SK-N-SH (cell line): ENCODE measurements at regions not wholly inside any gene's neighbourhood (a gene's known extent, or its start where the extent isn't known, plus 50 kb on each side); places are given as distances from the start of the nearest gene placed in this dataset.

Source experiments
- CTCF ChIA-PET: fragments of 300-600, 350-600 bp; formaldehyde crosslinking; extraction: SDS; loops from one replicate; lab custom pipeline; 2021; lab: Yijun Ruan, JAX
- POLR2A ChIA-PET: fragments of 350-600 bp; sonication (Branson Sonifier 250); formaldehyde crosslinking; extraction: SDS; loops from one replicate; lab custom pipeline; 2020; ENCODE audit warnings: antibody characterized with exemption, inconsistent platforms; lab: Yijun Ruan, JAX
- DNase-seq: peaks from one replicate; pipeline ENCODE4 v3.0.0; 2012
- H2AFZ ChIP-seq: fragments of 200-600 bp; sonication (generic); 2 replicates; pipeline ENCODE4 v1.8.1; 2016; ENCODE audit warnings: antibody characterized with exemption, mild to moderate bottlenecking, low read depth
- H3F3A ChIP-seq: fragments of 200-600 bp; sonication (generic); replicated peaks from 2 replicates; pipeline ENCODE3; 2016; ENCODE audit warnings: antibody characterized with exemption, mild to moderate bottlenecking; ENCODE audit not compliant: insufficient read depth
- H3K27ac ChIP-seq, 2 experiments: fragments of 200-500 bp in 1 of 2; fragments of 200-600 bp in 1 of 2; sonication (Bioruptor generic) in 1 of 2; sonication (generic), shearing (Covaris generic) in 1 of 2; 2 replicates each; pipeline versions ENCODE4 v1.5.1 to v1.6.1; 2014 to 2016; ENCODE audit warnings: low read depth in 2 of 2, inconsistent platforms in 1 of 2, low read length in 1 of 2, mild to moderate bottlenecking in 1 of 2, mixed read lengths in 1 of 2
- H3K27me3 ChIP-seq: fragments of 200-600 bp; sonication (generic), shearing (Covaris generic); 2 replicates; pipeline ENCODE4 v1.6.1; 2016; ENCODE audit warnings: mixed run types; ENCODE audit not compliant: insufficient read depth
- H3K36me3 ChIP-seq, 2 experiments: fragments of 200-500 bp in 1 of 2; fragments of 200-600 bp in 1 of 2; sonication (Bioruptor generic) in 1 of 2; sonication (generic) in 1 of 2; replicated peaks in 1 of 2; 2 replicates each; pipeline versions ENCODE3 to v1.5.1; 2014 to 2016; ENCODE audit warnings: low read length in 1 of 2, mild to moderate bottlenecking in 1 of 2; ENCODE audit not compliant: insufficient read depth in 2 of 2, control insufficient read depth in 1 of 2
- H3K4me1 ChIP-seq, 2 experiments: fragments of 200-500 bp in 1 of 2; fragments of 200-600 bp in 1 of 2; sonication (Bioruptor generic) in 1 of 2; sonication (generic), shearing (Covaris generic) in 1 of 2; 2 replicates each; pipeline versions ENCODE4 v1.5.1 to v1.6.1; 2014 to 2016; ENCODE audit warnings: low read depth in 1 of 2, low read length in 1 of 2, mixed run types in 1 of 2; ENCODE audit not compliant: insufficient read depth in 2 of 2, control insufficient read depth in 1 of 2
- H3K4me2 ChIP-seq: fragments of 200-600 bp; sonication (generic), shearing (Covaris generic); 2 replicates; pipeline ENCODE4 v1.6.1; 2017; ENCODE audit warnings: mixed run types
- H3K4me3 ChIP-seq, 2 experiments: fragments of 200-500 bp in 1 of 2; fragments of 200-600 bp in 1 of 2; sonication (Bioruptor generic) in 1 of 2; sonication (generic), shearing (Covaris generic) in 1 of 2; 2 replicates each; pipeline versions ENCODE4 v1.5.1 to v1.8.1; 2014 to 2016; ENCODE audit warnings: low read depth in 2 of 2, inconsistent platforms in 1 of 2, low read length in 1 of 2, mild to moderate bottlenecking in 1 of 2, mixed read lengths in 1 of 2, moderate library complexity in 1 of 2
- H3K79me2 ChIP-seq: fragments of 200-600 bp; sonication (generic); 2 replicates; pipeline ENCODE4 v1.8.1; 2017; ENCODE audit warnings: mild to moderate bottlenecking; ENCODE audit not compliant: insufficient read depth
- H3K9ac ChIP-seq: fragments of 200-600 bp; sonication (generic); 2 replicates; pipeline ENCODE4 v1.6.1; 2017; ENCODE audit warnings: mixed run types
- H3K9me2 ChIP-seq: fragments of 200-600 bp; sonication (generic); 2 replicates; pipeline ENCODE4 v1.6.1; 2017; ENCODE audit warnings: mixed run types
- H3K9me3 ChIP-seq: fragments of 200-600 bp; sonication (generic); 2 replicates; pipeline ENCODE4 v1.6.1; 2017; ENCODE audit warnings: mixed run types, mild to moderate bottlenecking, moderate library complexity
- H4K20me1 ChIP-seq: fragments of 200-600 bp; sonication (generic); 2 replicates; pipeline ENCODE4 v1.6.1; 2017; ENCODE audit warnings: mild to moderate bottlenecking, mixed run types; ENCODE audit not compliant: insufficient read depth
- EP300 ChIP-seq, 2 experiments: IDR thresholded peaks; 2 replicates each; pipeline versions ENCODE4 v1.4.0 to v1.6.1; 2012; ENCODE audit warnings: borderline replicate concordance in 1 of 2, low read depth in 1 of 2, low read length in 1 of 2
- EZH2phosphoT487 ChIP-seq: fragments of 200-600 bp; sonication (generic); IDR thresholded peaks from 2 replicates; pipeline ENCODE4 v1.6.1; 2017; ENCODE audit warnings: low read depth, mixed run types, mild to moderate bottlenecking, antibody characterized with exemption, moderate library complexity, borderline replicate concordance
- FOSL2 ChIP-seq: IDR thresholded peaks from 2 replicates; pipeline ENCODE4 v1.4.0; 2012; ENCODE audit warnings: low read depth, mild to moderate bottlenecking, moderate library complexity, borderline replicate concordance
- MAX ChIP-seq: IDR thresholded peaks from 2 replicates; pipeline ENCODE4 v1.4.0; 2012; ENCODE audit warnings: low read depth
- NFIC ChIP-seq: IDR thresholded peaks from 2 replicates; pipeline ENCODE4 v1.4.0; 2012; ENCODE audit warnings: borderline replicate concordance
- POLR2AphosphoS5 ChIP-seq: IDR thresholded peaks from 2 replicates; pipeline ENCODE4 v1.6.1; 2012; ENCODE audit warnings: low read depth, low read length
- RAD21 ChIP-seq: IDR thresholded peaks from 2 replicates; pipeline ENCODE4 v1.6.1; 2012; ENCODE audit warnings: mild to moderate bottlenecking, low read length
- RXRA ChIP-seq: IDR thresholded peaks from 2 replicates; pipeline ENCODE4 v1.4.0; 2012; ENCODE audit warnings: low read depth, mild to moderate bottlenecking, borderline replicate concordance
- YY1 ChIP-seq: IDR thresholded peaks from 2 replicates; pipeline ENCODE4 v1.4.0; 2012; ENCODE audit warnings: low read depth, mild to moderate bottlenecking
- WGBS: methylation state at CpG from one replicate; pipeline ENCODE4 v1.1.6; 2017; ENCODE audit warnings: low lambda C conversion rate; 5-methylcytosine and 5-hydroxymethylcytosine counted together
- TF ChIP-seq, protein P1 (sequence below): fragments of 150-350 bp; IDR thresholded peaks from 2 replicates; pipeline ENCODE4 v1.6.1; 2016; ENCODE audit warnings: mild to moderate bottlenecking, low read depth, low read length
- TF ChIP-seq, protein P2 (sequence below): IDR thresholded peaks from 2 replicates; pipeline ENCODE4; 2012
- TF ChIP-seq, protein P3 (sequence below): IDR thresholded peaks from 2 replicates; pipeline ENCODE4 v1.6.1; 2012; ENCODE audit warnings: mild to moderate bottlenecking, low read depth, low read length, moderate library complexity

DNA sequence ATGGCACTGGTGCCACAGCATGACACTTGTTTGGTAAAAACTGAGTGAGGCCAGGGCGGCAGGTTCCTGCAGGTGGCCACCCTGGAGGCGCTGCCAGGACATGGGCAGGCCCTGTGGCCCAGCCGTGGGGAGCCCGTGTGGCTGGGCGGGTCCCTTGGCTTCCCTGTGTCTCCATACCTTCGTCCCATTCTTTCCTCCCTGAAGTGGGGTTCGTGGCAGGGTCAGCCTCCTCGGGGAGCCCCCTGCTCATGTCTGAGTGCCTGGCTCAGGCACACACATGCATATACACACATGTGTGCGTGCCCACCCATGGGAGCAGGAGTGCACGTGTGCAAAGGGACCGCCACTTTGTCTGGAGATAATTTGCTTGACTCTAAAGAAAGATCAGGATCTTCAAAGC lies 86.5 kb upstream of the HDAC4 start:
- DNase-seq: no peak
- TF ChIP-seq EZH2phosphoT487 (no peak), RXRA (no peak), FOSL2 (no peak)
- TF ChIP-seq, protein P1, sequence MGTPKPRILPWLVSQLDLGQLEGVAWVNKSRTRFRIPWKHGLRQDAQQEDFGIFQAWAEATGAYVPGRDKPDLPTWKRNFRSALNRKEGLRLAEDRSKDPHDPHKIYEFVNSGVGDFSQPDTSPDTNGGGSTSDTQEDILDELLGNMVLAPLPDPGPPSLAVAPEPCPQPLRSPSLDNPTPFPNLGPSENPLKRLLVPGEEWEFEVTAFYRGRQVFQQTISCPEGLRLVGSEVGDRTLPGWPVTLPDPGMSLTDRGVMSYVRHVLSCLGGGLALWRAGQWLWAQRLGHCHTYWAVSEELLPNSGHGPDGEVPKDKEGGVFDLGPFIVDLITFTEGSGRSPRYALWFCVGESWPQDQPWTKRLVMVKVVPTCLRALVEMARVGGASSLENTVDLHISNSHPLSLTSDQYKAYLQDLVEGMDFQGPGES: no peak
- ChIA-PET CTCF (no interaction called here), POLR2A (no interaction called here)
- H3K9ac ChIP-seq: no peak overlapping the region
- no peaks in the 10 kb centered on the region for H4K20me1 ChIP-seq
- H3K9me2 ChIP-seq: no peaks in the 10 kb centered on the region
- 57% methylated on average over 1 of the region's 11 CpGs for WGBS
- H3K4me2 ChIP-seq: no peak overlapping the region
- no peaks in the 10 kb centered on the region for H3K27me3 ChIP-seq
- no peaks in the 10 kb centered on the region for H3F3A ChIP-seq
- H3K36me3 ChIP-seq: no peaks in the 10 kb centered on the region
- no peaks in the 10 kb centered on the region for H3K9me3 ChIP-seq
- H3K4me3 ChIP-seq: no peak overlapping the region
- H2AFZ ChIP-seq: no peak overlapping the region
- no peaks in the 10 kb centered on the region for H3K79me2 ChIP-seq
- H3K4me1 ChIP-seq: peaks cover 0 to 11% of the 10 kb centered on the region in 2 experiments; a peak in 1 of 4 replicates
- no peak overlapping the region for H3K27ac ChIP-seq

- Histone ChIP-seq H3K27ac (no peak overlapping the region), H3K9ac (no peak overlapping the region), H3K4me3 (no peak overlapping the region), H3K4me1 (peaks cover 0 to 11% of the 10 kb centered on the region in 2 experiments; a peak in 1 of 4 replicates), H3K9me3 (no peaks in the 10 kb centered on the region), H3K4me2 (no peak overlapping the region), H3K79me2 (no peaks in the 10 kb centered on the region), H4K20me1 (no peaks in the 10 kb centered on the region), H2AFZ (no peak overlapping the region), H3K27me3 (no peaks in the 10 kb centered on the region), H3K9me2 (no peaks in the 10 kb centered on the region), H3K36me3 (no peaks in the 10 kb centered on the region), H3F3A (no peaks in the 10 kb centered on the region)
- DNase-seq: no peak
- WGBS: 17% methylated on average over 3 of the region's 3 CpGs
- ChIA-PET POLR2A (no interaction called here), CTCF (no interaction called here)
- TF ChIP-seq RXRA: no peak
- no peak for TF ChIP-seq MAX
- TF ChIP-seq, protein P1: no peak
- TF ChIP-seq, protein P2, sequence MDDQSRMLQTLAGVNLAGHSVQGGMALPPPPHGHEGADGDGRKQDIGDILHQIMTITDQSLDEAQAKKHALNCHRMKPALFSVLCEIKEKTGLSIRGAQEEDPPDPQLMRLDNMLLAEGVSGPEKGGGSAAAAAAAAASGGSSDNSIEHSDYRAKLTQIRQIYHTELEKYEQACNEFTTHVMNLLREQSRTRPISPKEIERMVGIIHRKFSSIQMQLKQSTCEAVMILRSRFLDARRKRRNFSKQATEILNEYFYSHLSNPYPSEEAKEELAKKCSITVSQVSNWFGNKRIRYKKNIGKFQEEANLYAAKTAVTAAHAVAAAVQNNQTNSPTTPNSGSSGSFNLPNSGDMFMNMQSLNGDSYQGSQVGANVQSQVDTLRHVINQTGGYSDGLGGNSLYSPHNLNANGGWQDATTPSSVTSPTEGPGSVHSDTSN: no peak
- no peak for TF ChIP-seq EP300 (IDR thresholded peaks at IDR 0.05; ENCODE audit: borderline replicate concordance in 1 of 2, low read depth in 1 of 2, low read length in 1 of 2)
- TF ChIP-seq POLR2AphosphoS5: no peak
- no peak for TF ChIP-seq NFIC
- TF ChIP-seq RAD21: no peak
- TF ChIP-seq, protein P3, sequence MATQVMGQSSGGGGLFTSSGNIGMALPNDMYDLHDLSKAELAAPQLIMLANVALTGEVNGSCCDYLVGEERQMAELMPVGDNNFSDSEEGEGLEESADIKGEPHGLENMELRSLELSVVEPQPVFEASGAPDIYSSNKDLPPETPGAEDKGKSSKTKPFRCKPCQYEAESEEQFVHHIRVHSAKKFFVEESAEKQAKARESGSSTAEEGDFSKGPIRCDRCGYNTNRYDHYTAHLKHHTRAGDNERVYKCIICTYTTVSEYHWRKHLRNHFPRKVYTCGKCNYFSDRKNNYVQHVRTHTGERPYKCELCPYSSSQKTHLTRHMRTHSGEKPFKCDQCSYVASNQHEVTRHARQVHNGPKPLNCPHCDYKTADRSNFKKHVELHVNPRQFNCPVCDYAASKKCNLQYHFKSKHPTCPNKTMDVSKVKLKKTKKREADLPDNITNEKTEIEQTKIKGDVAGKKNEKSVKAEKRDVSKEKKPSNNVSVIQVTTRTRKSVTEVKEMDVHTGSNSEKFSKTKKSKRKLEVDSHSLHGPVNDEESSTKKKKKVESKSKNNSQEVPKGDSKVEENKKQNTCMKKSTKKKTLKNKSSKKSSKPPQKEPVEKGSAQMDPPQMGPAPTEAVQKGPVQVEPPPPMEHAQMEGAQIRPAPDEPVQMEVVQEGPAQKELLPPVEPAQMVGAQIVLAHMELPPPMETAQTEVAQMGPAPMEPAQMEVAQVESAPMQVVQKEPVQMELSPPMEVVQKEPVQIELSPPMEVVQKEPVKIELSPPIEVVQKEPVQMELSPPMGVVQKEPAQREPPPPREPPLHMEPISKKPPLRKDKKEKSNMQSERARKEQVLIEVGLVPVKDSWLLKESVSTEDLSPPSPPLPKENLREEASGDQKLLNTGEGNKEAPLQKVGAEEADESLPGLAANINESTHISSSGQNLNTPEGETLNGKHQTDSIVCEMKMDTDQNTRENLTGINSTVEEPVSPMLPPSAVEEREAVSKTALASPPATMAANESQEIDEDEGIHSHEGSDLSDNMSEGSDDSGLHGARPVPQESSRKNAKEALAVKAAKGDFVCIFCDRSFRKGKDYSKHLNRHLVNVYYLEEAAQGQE: no peak
- no peak for TF ChIP-seq FOSL2
- no peak for TF ChIP-seq YY1
Observed at GRCh38 chr2:239485622-239486021, 84.8 kb upstream of the HDAC4 start.
